Stimulated activated CD4-positive, alpha-beta T cell treated with anti-CD3 and anti-CD28 coated beads, Interleukin-15, amount 100 ng/mL, for 48 hours (primary cell): ENCODE measurements at regions not wholly inside any gene's neighbourhood (a gene's known extent, or its start where the extent isn't known, plus 50 kb on each side); places are given as distances from the start of the nearest gene placed in this dataset.

Experiments
- DNase-seq, 2 donors: peaks; one replicate each; pipeline ENCODE4 v3.0.0-alpha.2; 2020; ENCODE audit warnings: low read depth in 2 of 2

DNA sequence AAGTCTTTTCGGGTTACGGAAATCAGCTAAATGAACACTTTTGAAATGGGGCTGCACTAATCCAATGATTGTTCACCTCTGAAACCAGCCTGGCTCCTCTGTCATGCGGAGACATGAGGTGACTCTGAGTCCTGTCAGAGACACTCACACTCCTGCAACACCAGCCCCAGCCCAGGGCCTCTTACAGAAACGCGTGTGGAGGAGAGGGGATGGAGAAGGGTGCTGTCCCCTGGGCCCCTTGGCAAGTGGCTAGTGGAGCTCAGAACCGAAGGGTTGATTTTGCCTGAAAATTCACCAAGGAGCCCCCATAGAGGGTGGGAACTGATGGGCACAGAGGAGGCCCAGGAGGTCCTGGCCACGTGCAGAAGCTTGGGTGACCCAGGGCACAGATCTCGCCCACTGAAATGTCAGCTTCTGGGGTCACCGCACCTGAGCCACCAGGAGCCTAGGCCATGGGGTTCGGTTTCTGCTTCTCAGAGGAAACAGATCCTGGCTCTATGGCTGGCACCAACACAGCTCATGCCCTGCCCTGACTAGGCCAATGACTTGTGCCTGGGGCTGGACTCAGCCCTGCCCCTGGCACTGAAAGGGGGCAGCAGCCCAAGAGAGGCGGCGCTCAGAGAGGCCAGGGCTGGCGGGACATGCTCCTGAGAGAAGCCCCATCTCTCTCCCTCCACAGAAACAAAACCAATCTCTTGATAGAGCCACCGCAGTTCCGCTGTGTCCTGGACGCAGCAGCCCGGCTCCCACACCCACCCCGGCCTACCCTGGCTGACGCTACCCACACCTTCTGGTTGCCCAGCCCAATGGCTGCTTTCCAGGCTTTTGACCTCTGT lies 144.7 kb downstream of the ERMARD start:
- no peak for DNase-seq

DNA sequence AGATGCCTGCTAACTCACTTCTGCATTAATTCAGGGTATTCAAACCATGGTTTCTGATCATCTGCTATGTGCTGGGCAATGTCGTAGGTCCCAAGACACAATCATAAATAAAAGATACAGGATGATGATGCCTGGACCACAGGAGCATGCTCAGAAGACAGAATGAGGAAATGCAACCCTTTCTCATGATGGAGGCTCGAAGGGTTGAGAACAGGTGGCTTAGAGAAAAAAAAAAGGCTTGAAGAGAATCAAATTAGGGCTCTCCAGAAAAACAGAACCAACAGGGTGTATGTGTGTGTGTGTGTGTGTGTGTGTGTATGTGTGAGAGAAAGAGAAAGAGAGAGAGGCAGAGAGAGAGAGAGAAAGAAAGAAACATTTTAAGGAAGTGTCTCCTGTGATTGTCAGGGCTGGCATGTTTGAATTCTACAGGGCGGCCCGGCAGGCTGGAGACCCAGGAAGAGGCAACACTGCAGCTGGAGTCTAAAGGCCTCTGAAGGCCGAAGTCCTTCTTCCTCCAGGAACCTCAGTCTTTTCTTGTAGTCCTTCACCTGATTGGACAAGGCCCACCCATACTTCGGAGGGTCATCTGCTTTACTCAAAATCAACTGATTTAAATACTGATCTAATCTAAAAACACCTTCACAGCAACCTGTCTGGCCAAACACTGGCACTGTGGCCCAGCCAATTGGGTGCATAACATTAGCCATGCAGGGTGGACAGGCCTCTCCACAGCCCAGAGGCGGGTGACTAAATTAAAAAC lies 143.8 kb downstream of the ERMARD start:
- DNase-seq: no peak

DNA sequence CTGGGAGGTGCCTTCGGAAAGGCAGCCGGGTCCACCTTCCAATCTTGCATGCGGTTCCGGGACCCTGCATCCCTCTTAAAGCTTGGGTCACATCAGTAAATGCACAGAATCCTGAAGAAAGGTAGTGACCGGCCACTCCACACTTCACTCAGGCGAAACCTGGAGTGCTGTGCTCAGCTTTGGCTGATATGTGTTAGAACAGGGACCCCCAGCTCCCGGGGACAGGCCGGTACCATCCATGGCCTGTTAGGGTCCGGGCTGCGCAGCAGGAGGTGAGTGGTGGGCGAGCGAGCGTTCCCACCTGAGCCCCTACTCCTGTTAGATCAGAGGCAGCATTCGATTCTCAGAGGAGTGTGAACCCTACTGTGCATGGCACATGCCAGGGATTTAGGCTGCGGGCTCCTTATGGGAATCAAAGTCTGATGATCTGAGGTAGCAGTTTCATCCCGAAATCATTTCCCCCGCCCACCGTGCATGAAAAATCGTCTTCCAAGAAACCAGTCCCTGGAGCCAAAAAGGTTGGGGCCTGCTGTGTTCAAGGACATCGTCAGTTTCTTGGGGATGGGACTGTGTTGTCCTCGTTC lies 143.0 kb downstream of the ERMARD start:
- no peak for DNase-seq

DNA sequence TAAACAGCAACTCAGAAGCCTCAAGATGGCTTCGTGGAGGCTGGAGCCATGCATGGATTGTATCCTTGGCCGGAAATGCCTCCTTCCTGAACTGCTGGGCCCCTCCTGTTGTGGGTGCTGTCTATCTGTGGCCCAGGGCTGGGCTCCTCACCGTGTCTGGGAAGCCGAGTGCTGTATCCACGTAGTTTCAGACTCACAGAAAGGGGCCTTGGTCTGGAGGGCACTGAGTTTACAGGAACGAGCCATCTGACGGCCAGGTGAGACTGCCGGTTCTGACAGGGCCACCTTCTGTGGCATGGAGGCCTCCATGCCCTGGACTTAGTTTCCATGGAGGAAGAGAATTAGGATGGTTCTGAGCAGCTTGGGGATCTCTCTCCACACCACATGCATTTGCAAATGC lies 142.2 kb downstream of the ERMARD start:
- DNase-seq: no peak

DNA sequence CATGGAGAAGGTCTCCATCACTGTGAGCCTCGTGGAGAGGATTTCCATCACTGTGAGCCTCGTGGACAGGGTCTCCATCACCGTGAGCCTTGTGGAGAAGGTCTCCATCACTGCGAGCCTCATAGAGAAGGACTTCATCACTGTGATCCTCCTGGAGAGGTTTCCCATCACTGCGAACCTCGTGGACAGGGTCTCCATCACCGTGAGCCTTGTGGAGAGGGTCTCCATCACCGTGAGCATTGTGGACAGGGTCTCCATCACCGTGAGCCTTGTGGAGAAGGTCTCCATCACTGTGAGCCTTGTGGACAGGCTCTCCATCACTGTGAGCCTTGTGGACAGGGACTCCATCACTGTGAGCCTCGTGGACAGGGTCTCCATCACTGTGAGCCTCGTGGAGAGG lies 140.4 kb downstream of the ERMARD start:
- no peak for DNase-seq

DNA sequence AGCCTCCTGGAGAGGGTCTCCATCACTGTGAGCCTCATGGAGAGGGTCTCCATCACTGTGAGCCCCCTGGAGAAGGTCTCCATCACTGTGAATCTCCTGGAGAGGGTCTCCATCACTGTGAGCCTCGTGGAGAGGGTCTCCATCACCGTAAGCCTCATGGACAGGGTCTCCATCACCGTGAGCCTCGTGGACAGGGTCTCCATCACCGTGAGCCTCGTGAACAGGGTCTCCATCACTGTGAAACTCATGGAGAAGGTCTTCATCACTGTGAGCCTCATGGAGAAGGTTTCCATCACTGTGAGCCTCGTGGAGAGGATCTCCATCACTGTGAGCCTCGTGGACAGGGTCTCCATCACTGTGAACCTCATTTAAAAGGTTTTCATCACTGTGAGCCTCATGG lies 140.0 kb downstream of the ERMARD start:
- DNase-seq: no peak

DNA sequence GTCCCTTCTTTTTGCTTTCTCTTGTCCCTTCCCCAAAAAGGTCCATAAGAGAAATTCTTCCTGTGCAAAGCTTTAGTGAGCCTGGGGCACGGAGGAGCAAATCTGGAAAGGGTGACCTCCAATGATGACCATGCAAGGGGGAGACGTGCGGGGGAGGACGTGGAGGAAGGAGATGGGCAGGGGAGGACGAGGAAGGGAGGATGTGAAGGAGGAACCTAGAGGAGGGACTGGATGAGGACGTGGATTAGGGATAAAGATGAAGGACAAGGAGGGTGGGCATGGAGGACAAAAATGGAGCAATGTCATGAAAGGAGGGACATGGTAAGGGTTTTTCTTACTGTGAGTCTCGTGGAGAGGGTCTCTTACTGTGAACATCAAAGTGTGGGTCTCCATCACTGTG lies 139.5 kb downstream of the ERMARD start:
- no peak for DNase-seq

DNA sequence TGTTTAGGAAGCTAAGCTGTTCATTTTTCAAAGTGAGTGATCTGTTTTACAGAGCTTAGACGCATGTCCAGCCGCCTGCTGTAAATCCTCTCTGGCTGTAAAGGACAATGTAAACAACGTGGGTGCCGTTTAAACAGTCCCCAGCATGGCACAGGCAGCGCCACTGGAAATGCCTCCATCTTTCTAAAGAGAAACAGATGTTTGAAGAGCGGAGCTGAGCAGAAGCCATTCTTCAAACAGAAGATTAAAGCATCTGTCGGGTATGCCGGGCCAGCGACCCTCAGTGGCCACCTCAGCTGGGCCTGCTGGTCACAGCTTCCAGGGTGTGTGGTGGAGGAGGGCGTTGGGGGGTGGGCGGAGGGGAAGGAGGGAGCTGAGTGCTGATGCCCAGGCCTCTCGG lies 138.6 kb downstream of the ERMARD start:
- DNase-seq: no peak

DNA sequence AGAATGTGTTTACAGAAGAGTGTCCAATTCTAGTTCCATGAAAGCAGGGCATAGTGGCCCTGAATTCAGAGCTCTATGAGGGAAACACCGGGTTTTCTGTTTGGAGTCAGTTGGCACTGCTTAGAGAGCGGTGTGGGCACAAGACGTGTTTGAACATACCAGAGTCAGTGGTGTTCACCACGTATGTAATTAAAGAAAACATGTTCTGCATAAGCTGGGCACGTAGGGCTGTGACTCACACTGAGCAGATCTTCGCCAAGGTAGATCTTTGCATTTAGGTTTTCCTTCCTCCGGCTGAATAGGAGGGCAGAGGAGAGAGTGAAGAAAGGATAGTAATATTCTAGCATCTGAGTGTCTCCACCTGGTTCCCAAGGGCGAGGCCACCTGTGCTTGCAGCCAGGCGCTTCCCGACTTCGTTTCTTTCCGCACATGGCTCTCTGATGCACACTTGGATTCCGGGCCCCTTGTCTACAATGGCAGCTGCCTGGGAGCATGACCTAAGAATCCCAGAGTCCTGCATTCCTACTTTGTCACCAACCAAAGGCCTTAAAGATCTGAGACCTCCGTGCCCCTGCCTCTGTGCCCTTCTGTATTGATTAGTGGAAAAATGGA lies 136.2 kb downstream of the ERMARD start:
- DNase-seq: no peak

DNA sequence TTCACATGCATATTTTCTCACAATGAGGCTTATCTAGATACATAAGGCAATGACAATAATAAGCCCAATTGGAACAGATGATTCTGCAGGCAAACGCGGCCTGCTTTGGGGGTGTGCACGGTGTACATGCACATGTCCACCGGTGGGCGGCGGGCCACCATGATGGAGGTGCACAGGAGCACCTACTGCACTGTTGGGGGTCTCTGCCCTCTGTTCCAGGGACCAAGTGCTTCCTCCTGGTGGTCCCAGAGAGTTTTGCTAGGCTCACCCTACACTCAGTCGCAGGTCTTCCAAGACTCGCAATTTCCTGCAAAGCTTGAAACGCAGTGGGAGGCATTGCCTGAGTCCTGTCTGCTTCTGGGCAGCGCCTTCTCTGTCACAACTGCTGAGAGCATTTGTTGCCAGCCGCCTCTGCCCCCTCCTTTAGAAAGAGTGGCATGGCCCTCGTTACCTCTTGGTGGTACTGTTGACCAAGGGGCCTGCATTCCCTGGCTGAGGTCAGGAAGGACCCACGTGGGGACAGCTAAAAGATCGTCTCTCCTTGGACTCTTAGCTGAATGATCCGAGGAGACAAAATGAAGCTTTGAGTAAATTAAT lies 135.3 kb downstream of the ERMARD start:
- no peak for DNase-seq

DNA sequence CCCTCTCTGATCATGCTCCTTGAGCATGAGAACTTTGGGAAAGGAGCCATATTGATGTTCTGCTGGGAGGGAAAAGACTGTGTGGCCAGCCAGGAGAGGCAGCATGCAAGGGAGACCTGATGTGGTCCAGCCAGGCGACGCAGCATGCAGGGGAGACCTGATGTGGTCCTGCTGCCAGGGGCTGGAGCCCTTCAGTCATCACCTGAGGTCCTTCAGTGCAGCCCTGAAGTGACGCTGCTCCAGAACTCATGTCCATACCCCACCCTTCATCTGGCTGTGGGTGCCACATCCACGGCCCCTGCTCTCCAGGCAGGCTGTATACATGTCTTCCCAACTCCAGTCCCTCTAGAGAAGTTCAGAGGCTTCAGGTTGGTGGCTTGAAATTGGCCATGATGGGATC lies 134.4 kb downstream of the ERMARD start:
- no peak for DNase-seq

DNA sequence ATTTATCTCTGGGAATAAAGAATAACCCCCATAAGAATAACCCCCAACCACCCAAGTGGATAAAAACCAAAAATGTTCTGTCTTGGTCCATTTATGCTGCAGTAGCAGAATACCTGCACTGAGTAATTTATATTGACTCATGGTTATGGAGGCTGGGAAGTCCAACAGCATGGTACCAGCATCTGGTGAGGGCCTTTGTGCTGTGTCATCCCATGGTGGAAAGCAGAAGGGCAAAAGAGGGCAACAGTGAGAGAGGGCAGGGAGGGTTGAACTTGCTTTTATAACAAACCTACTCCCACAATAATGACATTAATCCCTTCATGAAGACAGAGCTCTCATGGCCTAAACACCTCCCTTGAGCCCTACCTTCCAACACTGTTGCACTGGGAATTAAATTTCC lies 133.7 kb downstream of the ERMARD start:
- DNase-seq: no peak

DNA sequence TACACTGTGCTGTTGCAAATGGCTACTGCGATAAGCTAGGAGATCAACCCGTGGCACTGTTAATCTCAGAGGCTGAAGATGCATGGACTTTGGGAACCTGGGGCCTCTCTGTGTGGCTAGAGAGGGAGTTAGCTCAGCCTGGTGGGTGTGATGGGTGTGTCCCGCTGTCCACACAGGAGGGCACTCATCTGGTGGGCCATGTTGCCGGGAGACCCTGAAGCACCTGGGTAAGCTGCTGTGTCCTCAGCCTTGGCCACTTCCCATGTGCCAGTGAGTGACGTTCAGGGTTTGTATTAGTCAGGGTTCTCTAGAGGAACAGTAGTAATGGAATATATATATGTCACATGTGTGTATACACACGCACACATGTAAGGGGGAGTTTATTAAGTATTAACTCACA lies 132.7 kb downstream of the ERMARD start:
- DNase-seq: no peak

DNA sequence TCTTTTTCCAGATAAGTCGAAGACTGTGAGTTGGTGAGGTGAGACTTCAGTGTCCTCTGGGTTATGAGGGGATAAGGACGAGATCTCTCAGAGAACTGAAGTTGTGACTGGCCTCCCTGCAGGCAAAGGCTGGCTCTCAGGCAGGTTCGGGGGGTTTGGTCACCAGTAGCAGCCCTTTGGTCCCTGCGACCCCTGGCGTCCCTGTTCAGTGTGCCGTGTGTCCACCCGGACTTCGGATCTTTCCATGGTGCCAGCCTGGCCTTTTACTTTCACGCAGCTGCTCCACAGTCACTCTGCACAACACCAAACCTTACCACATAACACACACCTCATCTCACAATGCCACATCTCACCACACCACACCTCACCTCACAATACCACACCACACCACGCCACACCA lies 131.9 kb downstream of the ERMARD start:
- no peak for DNase-seq

DNA sequence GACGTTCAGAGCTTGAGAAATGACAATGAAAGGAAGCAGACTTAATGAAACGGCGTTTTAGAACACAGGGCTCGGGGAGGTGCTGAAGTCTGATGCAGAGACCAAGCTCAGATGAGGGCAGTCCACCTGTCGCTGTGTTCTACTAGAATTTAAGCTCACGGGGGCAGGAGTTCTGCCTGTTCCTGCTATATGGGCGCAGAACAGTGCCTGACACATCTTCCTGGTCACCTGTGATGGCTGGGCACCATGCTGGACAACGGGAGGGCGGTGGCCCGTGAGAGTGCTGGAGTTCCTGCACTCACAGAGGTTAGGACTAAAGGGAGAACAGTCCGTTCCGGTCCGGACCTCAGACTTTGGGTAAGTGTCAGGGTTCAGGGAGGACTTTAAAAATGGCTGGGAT lies 130.6 kb downstream of the ERMARD start:
- no peak for DNase-seq

DNA sequence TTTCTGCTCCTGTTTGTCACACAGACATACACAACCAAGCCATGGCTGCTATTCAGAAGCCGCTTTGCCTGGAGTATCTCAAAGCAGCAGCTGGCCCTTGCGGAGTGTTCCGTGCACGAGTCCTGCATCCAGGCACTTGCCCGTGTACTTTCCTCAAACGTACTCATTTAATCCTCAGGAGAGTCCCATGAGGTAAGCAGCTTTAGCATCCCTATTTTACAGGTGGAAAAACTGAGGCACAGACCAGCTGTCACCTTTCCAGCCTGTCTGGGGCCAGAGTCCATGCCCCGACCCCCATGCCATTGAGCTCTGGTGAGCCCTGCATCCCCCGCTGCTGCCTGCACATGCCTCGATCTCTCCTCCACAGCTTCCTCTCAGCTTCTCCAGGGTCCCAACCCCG lies 130.0 kb downstream of the ERMARD start:
- DNase-seq: no peak

DNA sequence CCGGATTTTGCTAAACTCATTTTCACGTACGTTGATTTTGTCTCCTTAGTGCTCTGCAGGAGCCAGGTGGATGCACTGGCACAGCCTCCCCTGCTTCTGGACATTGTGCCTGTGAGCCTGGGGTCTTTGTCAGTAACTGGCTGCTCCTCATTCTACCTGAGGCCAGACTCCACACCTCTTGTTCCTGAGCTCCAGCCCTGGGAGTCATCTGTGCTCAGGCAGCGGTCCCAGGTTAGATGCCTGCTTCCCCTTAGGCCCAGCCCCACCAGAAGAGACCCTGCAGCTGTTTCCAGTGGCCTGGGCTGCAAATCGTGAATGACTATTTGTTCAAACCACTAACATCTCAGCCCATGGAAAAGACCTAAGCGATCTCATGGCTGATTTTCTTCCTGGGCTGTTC lies 129.1 kb downstream of the ERMARD start:
- no peak for DNase-seq

DNA sequence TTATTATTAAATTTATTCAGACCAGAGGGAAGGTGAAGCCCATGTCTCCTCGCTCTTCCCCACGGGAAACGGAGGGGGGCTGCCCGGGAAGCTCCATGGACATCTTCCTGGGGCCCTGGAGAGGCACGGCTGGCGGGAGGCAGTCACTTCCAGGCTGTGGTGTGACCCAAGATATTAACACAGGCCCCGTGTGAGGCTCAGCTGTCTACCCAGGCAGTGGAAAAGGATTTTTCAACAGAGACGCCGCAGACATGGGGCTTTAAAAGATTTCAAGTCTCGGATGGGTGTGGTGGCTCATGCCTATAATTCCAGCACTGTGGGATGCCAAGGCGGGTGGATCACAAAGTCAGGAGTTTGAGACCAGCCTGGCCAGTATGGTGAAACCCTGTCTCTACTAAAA lies 117.9 kb downstream of the ERMARD start:
- DNase-seq: no peak

DNA sequence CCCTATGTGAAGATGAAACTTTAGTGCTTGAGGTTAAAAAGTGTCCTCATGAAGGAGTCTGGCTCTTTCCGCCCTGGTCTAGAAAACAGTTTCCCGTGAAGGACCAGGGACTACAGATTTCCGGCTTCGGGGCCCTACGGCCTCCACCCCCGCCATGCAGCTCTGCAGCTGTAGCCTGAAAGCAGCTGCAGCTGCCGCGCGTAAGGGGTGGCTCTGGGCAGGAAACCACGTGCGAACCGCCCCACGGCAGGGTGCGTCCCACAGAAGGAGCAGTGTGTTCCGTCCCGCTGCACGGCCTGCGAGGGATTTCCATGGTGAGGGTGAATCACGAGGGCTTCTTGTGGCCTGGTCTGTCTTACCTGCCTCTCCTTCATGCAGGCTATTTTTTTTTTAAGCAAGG lies 117.0 kb downstream of the ERMARD start:
- peak; percentile 6 to 21 for DNase-seq

DNA sequence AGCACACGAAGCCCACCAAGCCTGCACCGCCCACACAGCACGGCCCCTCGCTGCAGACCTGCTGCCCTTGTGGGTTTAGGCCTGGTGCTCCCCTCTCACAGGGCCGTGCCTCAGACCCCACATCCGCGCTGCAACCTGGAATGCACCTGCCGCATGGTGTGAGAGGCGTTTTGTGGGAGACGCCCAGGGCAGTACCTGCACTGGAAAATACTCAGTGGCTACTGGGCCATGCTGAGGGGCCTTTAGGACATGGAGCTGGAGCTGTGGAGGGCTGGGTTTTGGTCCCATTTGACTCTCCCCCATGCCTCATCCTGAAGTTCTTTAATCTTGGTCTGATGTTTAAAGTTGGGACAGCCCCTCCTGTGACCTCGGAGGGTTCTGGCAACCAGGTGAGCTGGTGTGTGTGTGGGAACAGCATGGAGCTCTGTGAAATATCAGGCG lies 116.3 kb downstream of the ERMARD start:
- no peak for DNase-seq

DNA sequence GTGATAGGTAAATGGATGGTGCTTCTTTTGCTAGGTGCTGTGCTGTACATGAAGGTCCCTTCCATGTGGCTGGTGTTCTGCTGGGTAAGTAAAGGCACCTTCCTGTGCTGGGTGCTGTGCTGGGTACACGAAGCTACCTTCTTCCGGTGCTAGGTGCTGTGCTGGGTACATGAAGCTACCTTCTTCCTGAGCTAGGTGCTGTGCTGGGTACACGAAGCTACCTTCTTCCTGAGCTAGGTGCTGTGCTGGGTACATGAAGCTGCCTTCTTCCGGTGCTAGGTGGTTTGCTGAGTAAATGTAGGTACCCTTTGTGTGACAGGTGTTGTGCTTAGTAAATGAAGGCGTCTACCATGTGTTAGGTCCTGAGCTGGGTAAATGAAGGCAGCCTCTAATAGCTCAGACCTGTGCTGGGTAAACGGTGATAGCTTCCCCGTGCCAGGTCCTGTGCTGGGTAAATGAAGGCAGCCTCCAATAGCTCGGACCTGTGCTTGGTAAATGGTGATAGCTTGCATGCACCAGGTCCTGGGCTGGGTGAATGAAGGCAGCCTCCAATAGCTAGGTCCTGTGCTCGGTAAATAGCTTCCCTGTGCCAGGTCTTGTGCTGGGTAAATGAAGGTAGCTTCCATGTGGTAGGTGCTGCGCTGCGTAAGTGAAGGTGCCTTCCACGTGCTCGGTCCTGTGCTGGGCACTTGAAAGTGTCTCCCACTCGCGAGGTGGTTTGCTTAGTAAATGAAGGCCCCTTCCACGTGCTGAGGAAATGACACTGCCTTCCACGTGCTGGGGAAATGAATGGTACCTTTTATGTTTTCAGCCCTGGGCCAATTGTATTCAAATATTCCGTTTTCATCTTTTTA lies 115.5 kb downstream of the ERMARD start:
- DNase-seq: no peak
